T-helper 17 cell (primary cell): ENCODE measurements at regions not wholly inside any gene's neighbourhood (a gene's known extent, or its start where the extent isn't known, plus 50 kb on each side); places are given as distances from the start of the nearest gene placed in this dataset.

ENCODE experiments used
- ATAC-seq: fragments of 150-1000 bp; cut with Tn5 transposase; 2 replicates; pipeline ENCODE4 v1.10.0; 2021; ENCODE audit warnings: mild to moderate bottlenecking, moderate library complexity
- DNase-seq, 3 donors: peaks; one replicate each; pipeline versions ENCODE4 v3.0.0 to v3.0.0-alpha.2; 2020 to 2021
- H3K9me3 ChIP-seq: one replicate; pipeline ENCODE4 v1.7.0; 2013; ENCODE audit warnings: low read length, mild to moderate bottlenecking; ENCODE audit not compliant: control insufficient read depth, poor library complexity, severe bottlenecking
- H3K27ac Mint-ChIP-seq: one replicate; pipeline ENCODE4 v1.8.0; 2022; ENCODE audit warnings: mild to moderate bottlenecking, moderate library complexity, mixed read lengths
- H3K27me3 Mint-ChIP-seq: one replicate; pipeline ENCODE4 v1.8.0; 2022; ENCODE audit warnings: mixed read lengths
- H3K36me3 Mint-ChIP-seq: one replicate; pipeline ENCODE4 v1.8.0; 2022; ENCODE audit warnings: low read depth, mixed read lengths
- H3K4me1 Mint-ChIP-seq: one replicate; pipeline ENCODE4 v1.8.0; 2022; ENCODE audit warnings: mild to moderate bottlenecking, mixed read lengths
- H3K4me3 Mint-ChIP-seq: one replicate; pipeline ENCODE4 v1.8.0; 2022; ENCODE audit warnings: mild to moderate bottlenecking, moderate library complexity, mixed read lengths

GRCh38 chr11:71307811-71308645 is 55.7 kb upstream of the SHANK2 start:
- no peak for DNase-seq
- Mint-ChIP-seq H3K4me3 (no peak overlapping the region), H3K36me3 (no peaks in the 10 kb centered on the region), H3K27me3 (peaks cover 23% of the 10 kb centered on the region), H3K4me1 (no peaks in the 10 kb centered on the region), H3K27ac (no peak overlapping the region)
- H3K9me3 ChIP-seq, result no peaks in the 10 kb centered on the region
- ATAC-seq, result no peak

- Mint-ChIP-seq H3K27ac (no peak overlapping the region), H3K27me3 (peaks cover 39% of the 10 kb centered on the region), H3K4me3 (no peak overlapping the region), H3K4me1 (peaks cover 5% of the 10 kb centered on the region), H3K36me3 (no peaks in the 10 kb centered on the region)
- DNase-seq (no peak), ATAC-seq (no peak)
- no peaks in the 10 kb centered on the region for H3K9me3 ChIP-seq
These were observed 53.2 kb upstream of the SHANK2 start for GRCh38 chr11:71305451-71306125.

DNA sequence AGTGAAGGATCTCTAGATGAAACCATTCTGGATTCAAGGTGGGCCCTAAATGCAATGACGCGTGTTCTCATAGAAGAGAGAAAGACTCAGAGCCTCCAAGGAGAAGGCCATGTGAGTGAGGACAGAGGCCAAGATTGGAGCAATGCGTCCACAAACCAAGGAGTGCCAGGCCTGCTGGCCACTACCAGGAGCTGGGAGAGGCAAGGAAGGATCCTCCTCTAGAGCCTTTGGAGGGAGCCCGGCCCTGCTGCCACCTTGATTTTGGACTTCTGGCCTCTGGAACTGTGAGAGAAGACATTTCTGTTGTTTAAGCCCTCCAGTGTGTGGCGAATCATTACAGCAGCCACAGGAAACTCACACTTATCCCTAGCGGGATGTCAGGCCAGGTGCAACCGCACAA is 52.7 kb upstream of the SHANK2 start:
- ATAC-seq, result no peak
- Mint-ChIP-seq H3K4me1 (peaks cover 5% of the 10 kb centered on the region), H3K4me3 (no peak overlapping the region), H3K36me3 (no peaks in the 10 kb centered on the region), H3K27me3 (peaks cover 45% of the 10 kb centered on the region), H3K27ac (no peak overlapping the region)
- H3K9me3 ChIP-seq, result no peaks in the 10 kb centered on the region
- DNase-seq, result no peak

- no peak for DNase-seq
- H3K4me3 Mint-ChIP-seq, result no peak overlapping the region
- H3K27me3 Mint-ChIP-seq, result peaks cover 49% of the 10 kb centered on the region
- H3K9me3 ChIP-seq, result no peaks in the 10 kb centered on the region
- no peak overlapping the region for H3K27ac Mint-ChIP-seq
- no peaks in the 10 kb centered on the region for H3K36me3 Mint-ChIP-seq
- ATAC-seq, result no peak
- H3K4me1 Mint-ChIP-seq, result peaks cover 5% of the 10 kb centered on the region
These were observed 52.1 kb upstream of the SHANK2 start for GRCh38 chr11:71304491-71304890.

- Mint-ChIP-seq H3K4me1 (peaks cover 5% of the 10 kb centered on the region), H3K4me3 (no peak overlapping the region), H3K27me3 (peaks cover 53% of the 10 kb centered on the region), H3K27ac (no peak overlapping the region), H3K36me3 (no peaks in the 10 kb centered on the region)
- DNase-seq, result no peak
- no peaks in the 10 kb centered on the region for H3K9me3 ChIP-seq
- no peak for ATAC-seq
These were observed 51.7 kb upstream of the SHANK2 start for GRCh38 chr11:71304045-71304444.

DNA sequence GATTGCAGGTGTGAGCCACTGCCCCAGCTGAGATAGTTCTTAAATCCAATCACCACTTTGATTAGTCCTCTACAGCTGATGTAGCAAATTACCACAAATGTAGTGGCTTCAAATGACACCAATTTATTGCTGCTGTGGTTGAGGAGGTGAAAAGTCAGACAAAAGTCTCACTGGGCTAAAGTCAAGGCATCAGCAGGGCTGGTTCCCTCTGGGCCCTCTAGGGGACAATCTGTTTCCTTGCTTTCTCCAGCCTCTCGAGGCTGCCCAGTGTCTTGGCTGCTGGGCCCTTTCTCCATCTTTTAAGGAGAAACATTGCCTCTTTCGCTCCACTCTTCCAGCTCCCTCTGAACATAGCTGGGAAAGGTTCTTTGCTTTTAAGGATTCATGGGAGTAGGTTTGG is 50.5 kb upstream of the SHANK2 start:
- Mint-ChIP-seq H3K36me3 (no peaks in the 10 kb centered on the region), H3K27me3 (peaks cover 62% of the 10 kb centered on the region), H3K27ac (no peak overlapping the region), H3K4me1 (peaks cover 5% of the 10 kb centered on the region), H3K4me3 (no peak overlapping the region)
- no peak for ATAC-seq
- H3K9me3 ChIP-seq, result no peaks in the 10 kb centered on the region
- DNase-seq, result no peak

DNA sequence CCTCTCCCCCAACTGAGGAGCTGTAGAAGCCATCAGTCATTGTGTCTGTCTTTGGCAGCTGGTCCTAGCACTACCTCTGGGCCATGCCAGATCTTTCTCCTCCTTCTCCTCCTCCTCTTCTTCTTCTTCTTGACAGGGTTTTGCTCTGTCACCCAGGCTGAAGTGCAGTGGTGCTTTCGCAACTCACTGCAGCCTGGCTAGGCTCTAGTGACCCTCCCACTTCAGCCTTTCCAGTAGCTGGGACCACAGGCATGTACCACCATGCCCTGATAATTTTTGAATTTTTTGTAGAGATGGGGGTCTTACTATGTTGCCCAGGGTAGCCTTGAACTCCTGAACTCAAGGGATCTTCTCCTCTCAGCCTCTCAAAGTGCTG is 50.1 kb upstream of the SHANK2 start:
- no peaks in the 10 kb centered on the region for H3K9me3 ChIP-seq
- H3K4me3 Mint-ChIP-seq, result no peak overlapping the region
- peaks cover 62% of the 10 kb centered on the region for H3K27me3 Mint-ChIP-seq
- no peaks in the 10 kb centered on the region for H3K36me3 Mint-ChIP-seq
- no peak overlapping the region for H3K27ac Mint-ChIP-seq
- H3K4me1 Mint-ChIP-seq, result peaks cover 5% of the 10 kb centered on the region
- DNase-seq (no peak), ATAC-seq (no peak)
